GM12878 (cell line): ENCODE measurements at regions not wholly inside any gene's neighbourhood (a gene's known extent, or its start where the extent isn't known, plus 50 kb on each side); places are given as distances from the start of the nearest gene placed in this dataset.

ENCODE experiments used
- ATAC-seq: fragments of 200-7000 bp; cut with Tn5 transposase; 3 replicates; pipeline ENCODE4 v1.9.1; 2020; ENCODE audit warnings: mild to moderate bottlenecking, moderate library complexity
- BruUV-seq: library from RNA; stranded (reverse); fragments of 400-500 nt; replicated peaks from 2 replicates; lab custom pipeline; 2021; lab: Mats Ljungman, UMichigan
- CTCF ChIA-PET: fragments of 300-600 bp; sonication (Branson Sonifier 250); formaldehyde crosslinking; extraction: SDS; loops from one replicate; lab custom pipeline; 2021; ENCODE audit warnings: inconsistent platforms; lab: Yijun Ruan, JAX
- POLR2A ChIA-PET: fragments of 350-600 bp; formaldehyde crosslinking; extraction: SDS; loops from one replicate; lab custom pipeline; 2021; ENCODE audit warnings: inconsistent platforms; lab: Charles Lee
- RAD21 ChIA-PET: fragments of 300-600 bp; sonication (Branson Sonifier 250); formaldehyde crosslinking; loops from one replicate; lab custom pipeline; 2023; ENCODE audit warnings: antibody characterized with exemption; ENCODE audit not compliant: unreplicated experiment; lab: Charles Lee
- SMC1A ChIA-PET: fragments of 300-600 bp; sonication (Branson Sonifier 250); formaldehyde crosslinking; loops from one replicate; lab custom pipeline; 2023; ENCODE audit not compliant: unreplicated experiment, uncharacterized antibody; lab: Charles Lee
- DNase-seq: peaks from one replicate; pipeline ENCODE4 v3.0.0-alpha.2; 2011; ENCODE audit warnings: low read depth, low spot score
- FAIRE-seq: peaks from 3 replicates; lab custom pipeline; 2011; peaks lifted over from hg19 to GRCh38; lab: Jason Lieb, UNC
- H2AFZ ChIP-seq: 2 replicates; pipeline ENCODE4 v1.6.0; 2011; ENCODE audit warnings: low read depth, low read length, control low read depth; ENCODE audit not compliant: control insufficient read depth
- H3K27ac ChIP-seq: 2 replicates; pipeline ENCODE4 v1.5.1; 2011; ENCODE audit warnings: control low read depth; ENCODE audit not compliant: control insufficient read depth, insufficient read depth
- H3K27me3 ChIP-seq, 2 experiments: replicated peaks in 1 of 2; 2 replicates each; pipeline versions ENCODE4 v1.6.0 to v1.6.1; 2011; ENCODE audit warnings: low read length in 1 of 2; ENCODE audit not compliant: control insufficient read depth in 2 of 2, insufficient read depth in 2 of 2
- H3K36me3 ChIP-seq, 2 experiments: 2 replicates each; pipeline ENCODE4 v1.5.1; 2011; ENCODE audit warnings: low read length in 1 of 2; ENCODE audit not compliant: control insufficient read depth in 2 of 2, insufficient read depth in 2 of 2
- H3K4me1 ChIP-seq: 2 replicates; pipeline ENCODE4 v1.6.1; 2011; ENCODE audit warnings: mild to moderate bottlenecking, low read length, moderate library complexity, mixed read lengths; ENCODE audit not compliant: control insufficient read depth, insufficient read depth
- H3K4me2 ChIP-seq: 2 replicates; pipeline ENCODE4 v1.6.0; 2011; ENCODE audit warnings: control low read depth; ENCODE audit not compliant: control insufficient read depth, insufficient read depth
- H3K4me3 ChIP-seq: fragments of 200-600 bp; sonication (generic); 2 replicates; pipeline ENCODE4 v1.5.1; 2016
- H3K79me2 ChIP-seq: 2 replicates; pipeline ENCODE4 v1.6.0; 2011; ENCODE audit warnings: low read length; ENCODE audit not compliant: control insufficient read depth, insufficient read depth
- H3K9ac ChIP-seq: 2 replicates; pipeline ENCODE4 v1.8.0; 2011; ENCODE audit warnings: low read length, control low read depth, mixed read lengths; ENCODE audit not compliant: control insufficient read depth, insufficient read depth
- H3K9me3 ChIP-seq: replicated peaks from 3 replicates; pipeline ENCODE4 v1.5.1; 2011; ENCODE audit warnings: mild to moderate bottlenecking, low read length; ENCODE audit not compliant: control insufficient read depth, insufficient read depth
- H4K20me1 ChIP-seq: 2 replicates; pipeline ENCODE4 v1.6.0; 2011; ENCODE audit not compliant: control insufficient read depth, insufficient read depth
- ATF7 ChIP-seq: fragments of 450-650 bp; IDR thresholded peaks from 2 replicates; pipeline ENCODE4 v1.6.1; 2016; ENCODE audit warnings: low read depth, mild to moderate bottlenecking
- BCLAF1 ChIP-seq: fragments of 450-650 bp; IDR thresholded peaks from 2 replicates; pipeline ENCODE4 v1.6.1; 2017; ENCODE audit warnings: antibody characterized with exemption, mild to moderate bottlenecking, moderate library complexity
- CREB1 ChIP-seq: IDR thresholded peaks from 2 replicates; pipeline ENCODE4 v1.6.1; 2012; ENCODE audit warnings: low read depth, mild to moderate bottlenecking, inconsistent platforms
- CREM ChIP-seq: IDR thresholded peaks from 2 replicates; pipeline ENCODE4 v1.6.1; 2014; ENCODE audit warnings: antibody characterized with exemption, low read depth
- CTCF ChIP-seq, 3 experiments: IDR thresholded peaks in 2 of 3; conservative IDR thresholded peaks in 1 of 3; 2 replicates each; pipeline ENCODE4 v1.5.1; 2011; ENCODE audit warnings: low read depth in 3 of 3, low read length in 3 of 3, mild to moderate bottlenecking in 3 of 3, control low read depth in 2 of 3, moderate library complexity in 2 of 3, inconsistent platforms in 1 of 3, mixed read lengths in 1 of 3; ENCODE audit not compliant: control insufficient read depth in 2 of 3, insufficient read depth in 1 of 3; ENCODE audit errors: extremely low read depth in 1 of 3
- HDGF ChIP-seq: fragments of 450-650 bp; IDR thresholded peaks from 2 replicates; pipeline ENCODE4 v1.6.1; 2016; ENCODE audit warnings: antibody characterized with exemption
- IKZF2 ChIP-seq, 2 experiments: fragments of 450-650 bp; IDR thresholded peaks; 2 replicates each; pipeline ENCODE4 v1.6.1; 2017; ENCODE audit warnings: mild to moderate bottlenecking in 2 of 2, moderate library complexity in 2 of 2
- NFIC ChIP-seq: IDR thresholded peaks from 2 replicates; pipeline ENCODE4 v1.6.1; 2012; ENCODE audit warnings: low read depth, mild to moderate bottlenecking, inconsistent platforms, low read length, moderate library complexity
- NFYB ChIP-seq: IDR thresholded peaks from 2 replicates; pipeline ENCODE4 v1.6.1; 2011; ENCODE audit warnings: low read depth, mild to moderate bottlenecking, low read length, improper control_type of control experiment, moderate library complexity; ENCODE audit not compliant: insufficient read depth
- RCOR1 ChIP-seq: conservative IDR thresholded peaks from 2 replicates; pipeline ENCODE4 v1.6.1; 2012; ENCODE audit warnings: low read depth, low read length, improper control_type of control experiment
- RUNX3 ChIP-seq: IDR thresholded peaks from 2 replicates; pipeline ENCODE4 v1.6.1; 2012; ENCODE audit warnings: low read length, inconsistent platforms
- STAT1 ChIP-seq: fragments of 450-650 bp; conservative IDR thresholded peaks from 2 replicates; pipeline ENCODE4 v1.6.1; 2014; ENCODE audit warnings: antibody characterized with exemption, mild to moderate bottlenecking
- ZZZ3 ChIP-seq: IDR thresholded peaks from 2 replicates; pipeline ENCODE4 v1.6.1; 2011; ENCODE audit warnings: low read depth; ENCODE audit not compliant: control insufficient read depth, insufficient read length
- WGBS: methylation state at CpG from one replicate; pipeline ENCODE4 v1.1.6; 2016; ENCODE audit warnings: low lambda C conversion rate; ENCODE audit not compliant: insufficient replicate concordance, insufficient coverage; ENCODE audit errors: missing lambda C conversion rate; 5-methylcytosine and 5-hydroxymethylcytosine counted together
- in situ Hi-C: fragments of 300-500 bp; cut with MboI; formaldehyde crosslinking; loops from 9 replicates; pipeline ENCODE4 v1.14.3; 2018; ENCODE audit warnings: mixed read lengths
- intact Hi-C: fragments of 100-400 bp; cut with micrococcal nuclease; formaldehyde crosslinking; loops from one replicate; pipeline ENCODE4 v1.14.2; 2022; ENCODE audit not compliant: unreplicated experiment

- no peak overlapping the region for H3K4me2 ChIP-seq
- ChIA-PET CTCF (no interaction called here), POLR2A (no interaction called here), RAD21 (no interaction called here), SMC1A (no interaction called here)
- H3K9ac ChIP-seq: no peak overlapping the region
- H3K27me3 ChIP-seq: no peaks in the 10 kb centered on the region; a peak in 1 of 4 replicates
- in situ Hi-C loops (no loop called here), intact Hi-C loops (no loop called here)
- BruUV-seq: no TSS peak
- H2AFZ ChIP-seq: no peak overlapping the region
- H3K4me1 ChIP-seq: no peaks in the 10 kb centered on the region
- no peaks in the 10 kb centered on the region for H3K79me2 ChIP-seq
- no peaks in the 10 kb centered on the region for H4K20me1 ChIP-seq
- no peaks in the 10 kb centered on the region for H3K36me3 ChIP-seq
- H3K4me3 ChIP-seq: no peak overlapping the region
- no peak overlapping the region for H3K27ac ChIP-seq
- WGBS: 0% methylated on average over 1 of the region's 1 CpG
- ATAC-seq (no peak), DNase-seq (no peak), FAIRE-seq (no peak)
- H3K9me3 ChIP-seq: no peaks in the 10 kb centered on the region
- TF ChIP-seq CREM: no peak
- no peak for TF ChIP-seq NFYB
- no peak for TF ChIP-seq NFIC
- no peak for TF ChIP-seq IKZF2 (IDR thresholded peaks at IDR 0.05)
- no peak for TF ChIP-seq HDGF
- no peak for TF ChIP-seq RUNX3
- TF ChIP-seq BCLAF1: no peak
- no peak for TF ChIP-seq CTCF (IDR thresholded peaks at IDR 0.05 in 2 of 3, conservative IDR thresholded peaks at IDR 0.05 in 1 of 3; ENCODE audit: control insufficient read depth in 2 of 3, extremely low read depth in 1 of 3, insufficient read depth in 1 of 3, low read depth in 3 of 3, low read length in 3 of 3)
- TF ChIP-seq ZZZ3: no peak
- no peak for TF ChIP-seq CREB1
- TF ChIP-seq STAT1: no peak
- no peak for TF ChIP-seq RCOR1
- no peak for TF ChIP-seq ATF7
These were observed 168.5 kb upstream of the GAS1 start for GRCh38 chr9:87115785-87116184.
